Stimulated activated CD8-positive, alpha-beta memory T cell treated with anti-CD3 and anti-CD28 coated beads, Interleukin-15, amount 100 ng/mL, for 4 hours (primary cell): ENCODE measurements at regions not wholly inside any gene's neighbourhood (a gene's known extent, or its start where the extent isn't known, plus 50 kb on each side); places are given as distances from the start of the nearest gene placed in this dataset.
"Not testable (repeated sequence)": the region's sequence is repeated elsewhere in the genome, so short reads cannot be mapped to it uniquely, and the experiment has no call there.

ENCODE experiments used
- DNase-seq, 2 donors: peaks; one replicate each; pipeline ENCODE4 v3.0.0-alpha.2; 2020; ENCODE audit warnings: low read depth in 2 of 2

DNA sequence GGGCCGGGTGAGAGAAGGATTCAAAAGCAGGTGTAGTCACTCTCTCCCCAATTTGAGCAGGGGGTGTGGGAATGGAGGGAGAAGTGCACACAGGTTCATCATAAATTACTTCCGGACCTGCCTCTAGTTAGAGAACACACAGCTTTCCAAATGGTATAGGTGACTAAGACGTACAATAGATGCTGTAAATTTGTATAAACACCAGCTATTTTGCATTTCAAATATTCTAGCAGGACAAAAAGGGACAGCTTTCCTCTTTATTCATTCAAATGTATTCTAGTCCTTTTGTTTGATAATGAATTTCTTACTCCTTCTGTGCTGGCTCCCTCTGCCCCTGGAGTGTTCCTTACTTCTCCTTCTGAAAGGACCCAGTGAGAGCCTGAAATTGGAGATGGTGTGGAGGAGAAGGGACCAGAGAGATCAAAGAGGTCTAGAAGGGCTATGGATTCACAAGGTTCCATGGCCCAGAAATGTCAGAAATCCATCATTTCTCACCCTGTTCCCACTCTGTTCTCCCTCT lies 53.2 kb upstream of the SH3BP4 start:
- no peak for DNase-seq

DNA sequence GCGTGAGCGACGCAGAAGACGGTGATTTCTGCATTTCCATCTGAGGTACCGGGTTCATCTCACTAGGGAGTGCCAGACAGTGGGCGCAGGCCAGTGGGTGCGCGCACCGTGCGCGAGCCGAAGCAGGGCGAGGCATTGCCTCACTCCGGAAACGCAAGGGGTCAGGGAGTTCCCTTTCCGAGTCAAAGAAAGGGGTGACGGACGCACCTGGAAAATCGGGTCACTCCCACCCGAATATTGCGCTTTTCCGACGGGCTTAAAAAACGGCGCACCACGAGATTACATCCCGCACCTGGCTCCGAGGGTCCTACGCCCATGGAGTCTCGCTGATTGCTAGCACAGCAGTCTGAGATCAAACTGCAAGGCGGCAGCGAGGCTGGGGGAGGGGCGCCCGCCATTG lies 63.4 kb upstream of the SH3BP4 start:
- DNase-seq, result not testable (repeated sequence)

DNA sequence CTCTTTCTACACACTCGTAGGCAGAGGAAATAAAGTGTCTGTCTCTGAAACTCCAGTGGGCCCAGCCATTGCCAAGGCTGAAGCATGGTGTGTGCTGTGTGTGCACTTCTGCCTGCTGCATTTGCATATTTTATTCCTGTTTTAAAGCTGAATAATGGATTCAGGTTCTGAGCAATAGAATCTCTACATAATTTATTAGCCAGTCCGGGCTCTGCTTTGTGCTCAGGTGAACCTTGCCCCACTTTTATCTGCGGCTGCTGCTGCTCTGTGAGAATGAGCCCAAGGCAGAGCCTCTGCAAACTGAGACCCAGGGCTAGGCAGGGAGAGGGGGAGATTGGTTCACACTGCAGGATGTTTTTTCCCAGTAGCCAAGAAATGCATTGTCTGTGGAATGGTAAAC lies 64.6 kb upstream of the SH3BP4 start:
- DNase-seq, result no peak

DNA sequence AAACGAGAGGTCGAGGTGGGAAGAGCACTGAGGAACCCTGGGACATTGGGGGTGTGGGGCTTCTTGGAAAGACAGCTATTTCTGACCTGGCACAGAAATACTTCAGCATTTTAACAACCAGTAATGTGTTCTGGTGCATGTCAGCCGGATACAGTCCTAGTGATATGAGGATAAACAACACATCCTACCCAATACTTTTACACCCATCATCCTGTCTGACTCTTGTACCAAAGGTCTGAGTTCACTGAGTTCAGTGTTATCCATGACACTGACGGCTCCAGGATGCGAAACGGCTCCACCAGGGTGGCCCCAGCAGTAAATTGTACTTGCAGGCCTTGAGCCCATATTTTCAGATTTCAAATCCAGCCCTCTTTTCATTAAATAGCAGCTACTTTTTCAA lies 65.9 kb upstream of the SH3BP4 start:
- DNase-seq, result no peak

DNA sequence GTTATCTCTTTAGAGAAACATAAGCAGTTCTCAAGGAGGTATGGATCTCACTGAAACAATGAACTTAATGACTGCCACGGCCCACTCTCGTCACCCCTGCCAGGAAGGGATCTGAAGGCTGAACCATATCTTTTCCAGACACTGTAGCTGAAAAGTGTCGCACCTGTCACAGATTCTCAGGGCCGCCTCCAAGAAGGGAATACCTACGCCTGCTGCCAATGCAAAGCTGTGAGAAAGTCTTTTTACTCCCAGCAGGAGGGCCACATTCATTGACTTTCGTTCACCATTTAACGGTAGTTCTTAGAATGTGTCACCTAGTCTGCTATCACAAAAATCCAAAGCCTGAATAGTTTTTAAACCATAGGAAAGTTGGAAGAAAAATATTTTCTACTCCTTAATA lies 66.7 kb upstream of the SH3BP4 start:
- no peak for DNase-seq

DNA sequence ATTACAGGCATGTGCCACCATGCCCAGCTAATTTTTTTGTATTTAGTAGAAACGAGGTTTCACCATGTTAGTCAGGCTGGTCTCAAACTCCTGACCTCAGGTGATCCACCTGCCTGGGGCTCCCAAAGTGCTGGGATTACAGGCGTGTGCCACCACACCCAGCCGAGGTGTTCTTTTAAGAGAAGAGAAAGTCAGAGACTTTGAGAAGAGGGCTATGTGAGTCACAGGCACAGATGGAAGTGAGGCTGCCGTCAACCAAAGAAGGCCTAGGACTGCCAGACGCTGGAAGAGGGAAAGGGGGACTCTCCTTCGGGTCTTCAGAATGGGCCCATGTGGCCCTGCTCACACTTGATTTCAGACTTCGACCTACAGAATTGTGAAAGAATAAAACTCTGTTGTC lies 67.2 kb upstream of the SH3BP4 start:
- no peak for DNase-seq

DNA sequence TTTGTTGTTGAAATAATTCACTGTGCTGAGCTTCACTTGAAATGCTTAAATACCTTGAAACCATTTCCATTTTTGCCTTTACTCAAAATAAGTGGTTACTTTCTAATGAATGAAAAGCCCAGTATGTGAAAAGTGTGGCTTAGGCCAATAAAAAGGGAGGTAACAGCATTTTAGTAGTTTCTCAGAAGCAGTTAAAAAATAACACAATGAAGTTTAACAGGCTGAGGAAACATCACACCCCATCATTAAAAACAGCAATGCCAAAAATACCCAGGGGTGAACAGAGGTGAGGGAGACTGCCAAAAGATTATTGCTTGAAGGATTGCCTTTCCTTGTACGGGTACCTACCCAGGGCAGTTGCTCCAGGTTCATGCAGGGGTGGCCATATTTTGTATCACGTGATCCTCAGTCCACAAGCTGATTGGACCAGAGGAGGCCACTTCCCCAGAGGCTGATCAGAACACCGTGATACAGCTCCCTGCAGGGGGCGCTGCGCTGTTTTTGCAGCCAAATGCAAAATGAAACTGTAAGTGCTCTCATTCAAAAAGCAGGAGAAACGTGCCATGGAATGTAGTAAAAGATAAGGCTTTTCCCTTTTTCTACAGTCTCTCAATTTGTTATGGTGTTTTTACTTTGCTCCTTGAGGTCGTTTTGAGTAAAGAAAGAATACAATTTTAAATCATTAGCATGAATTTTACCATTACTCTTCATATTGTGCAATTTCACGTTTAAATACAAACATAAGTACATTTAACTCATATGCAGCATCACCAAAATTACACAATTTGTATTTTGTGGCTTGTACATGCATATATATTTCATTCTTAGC lies 70.2 kb upstream of the SH3BP4 start:
- DNase-seq, result no peak

DNA sequence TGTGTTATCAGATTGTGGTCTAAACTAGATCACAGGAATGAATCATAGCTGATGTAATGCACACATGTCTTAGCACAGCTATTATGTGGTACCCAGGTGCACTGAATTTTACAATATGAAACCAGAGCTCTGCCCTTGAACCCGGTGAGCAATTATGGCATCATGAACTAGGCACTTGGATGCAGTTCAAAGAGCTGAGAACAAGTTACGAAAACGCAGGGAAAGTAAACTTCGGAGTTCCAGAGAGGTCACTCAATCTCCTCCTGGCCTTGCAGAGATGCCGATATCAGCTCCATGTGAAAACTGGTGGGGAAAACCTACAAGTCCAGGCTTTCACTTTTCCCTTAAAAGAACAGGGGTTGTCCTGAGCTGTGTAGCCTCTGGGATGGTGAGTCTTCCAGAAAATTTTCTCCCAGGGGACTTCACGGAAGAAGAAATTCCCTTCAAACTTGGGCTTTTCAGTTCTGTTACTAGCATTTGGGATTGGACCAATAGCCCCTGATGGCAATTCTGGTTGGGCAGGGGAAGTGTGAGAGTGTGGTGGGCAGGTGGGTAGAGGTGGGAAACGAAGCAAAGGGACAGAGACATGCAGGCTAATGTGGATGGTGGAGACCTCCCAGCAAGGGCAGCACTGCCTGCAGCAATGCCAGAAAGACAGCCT lies 71.1 kb upstream of the SH3BP4 start:
- no peak for DNase-seq

DNA sequence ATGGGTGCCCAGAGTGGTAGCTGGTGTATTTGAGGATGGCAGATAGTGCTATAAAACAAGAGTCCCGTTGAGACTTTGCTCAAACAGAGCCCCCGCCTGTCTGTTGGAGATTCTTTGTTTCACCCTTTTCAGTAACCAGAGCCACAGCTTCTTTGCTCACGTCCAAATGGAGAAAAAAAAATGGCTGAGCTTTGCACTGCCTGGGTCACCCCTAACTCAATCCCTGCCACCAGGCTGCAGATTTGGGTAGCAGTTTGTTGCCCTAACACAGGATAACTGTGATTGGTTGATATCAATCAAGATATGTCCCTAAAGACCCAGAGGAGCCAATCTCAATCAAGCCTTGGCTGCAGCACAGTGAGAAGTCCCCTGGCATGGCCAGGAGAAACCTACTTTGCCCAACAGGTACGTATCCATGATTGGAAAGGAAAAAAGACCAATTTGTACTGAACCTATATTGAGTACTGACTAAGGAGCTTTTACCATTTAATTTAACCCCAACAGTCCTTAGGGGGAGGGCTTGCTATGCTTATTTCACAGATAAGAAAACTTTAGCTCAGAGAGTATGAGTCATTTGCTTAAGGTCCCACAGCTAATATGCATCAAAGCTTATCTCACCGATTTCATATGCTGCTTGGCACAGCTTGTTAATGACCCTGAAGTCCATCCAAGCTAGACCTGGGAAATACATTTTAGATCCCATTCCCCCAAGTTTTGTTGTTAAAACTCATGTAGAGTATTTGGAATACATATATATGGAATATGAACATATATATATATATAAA lies 72.0 kb upstream of the SH3BP4 start:
- no peak for DNase-seq

DNA sequence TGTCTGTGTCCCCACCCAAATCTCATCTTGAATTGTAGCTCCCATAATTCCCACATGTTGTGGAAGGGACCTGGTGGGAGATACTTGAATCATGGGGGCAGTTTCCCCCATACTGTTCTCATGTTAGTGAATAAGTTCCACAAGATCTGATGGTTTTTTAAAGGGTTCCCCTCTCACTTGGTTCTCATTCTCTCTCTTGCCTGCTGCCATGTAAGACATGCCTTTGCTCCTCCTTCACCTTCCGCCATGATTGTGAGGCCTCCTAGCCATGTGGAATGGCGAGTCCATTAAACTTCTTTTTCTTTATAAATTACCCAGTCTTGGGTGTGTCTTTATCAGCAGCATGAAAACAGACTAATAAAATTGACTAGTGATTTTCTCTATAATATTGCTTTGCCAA lies 75.2 kb upstream of the SH3BP4 start:
- not testable (repeated sequence) for DNase-seq

DNA sequence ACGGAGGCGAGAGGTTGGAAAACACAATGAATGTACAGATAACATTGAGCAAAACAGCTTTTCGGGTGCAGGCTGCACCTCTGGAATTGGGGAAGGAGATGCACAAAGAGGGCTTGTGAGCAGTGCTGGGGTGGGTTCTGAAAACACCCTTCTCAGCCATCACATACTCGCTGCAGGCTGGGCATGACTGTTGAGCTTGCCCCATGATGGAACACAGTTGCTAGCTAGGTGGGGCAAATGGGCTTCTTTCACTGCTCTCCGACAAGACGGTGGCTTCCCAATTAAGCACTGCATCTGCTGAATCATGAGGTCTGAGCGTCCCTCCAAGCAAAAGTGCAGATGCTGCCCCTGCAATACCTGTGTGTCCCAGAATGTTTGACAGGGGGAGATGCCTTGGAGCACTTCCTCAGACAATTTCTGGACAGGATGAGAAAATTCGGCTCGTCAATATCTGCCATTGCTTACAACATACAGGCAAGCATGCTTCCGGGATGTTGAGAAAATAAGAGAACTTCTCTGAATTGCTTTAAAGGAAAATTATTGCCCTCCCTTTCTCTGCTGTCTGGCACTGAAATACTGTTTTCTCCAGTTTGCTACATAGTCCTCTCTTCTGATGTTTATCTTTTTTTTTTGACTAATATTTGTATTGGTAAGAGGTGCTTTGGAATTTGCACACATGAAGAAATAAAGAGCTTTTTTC lies 77.3 kb upstream of the SH3BP4 start:
- no peak for DNase-seq

DNA sequence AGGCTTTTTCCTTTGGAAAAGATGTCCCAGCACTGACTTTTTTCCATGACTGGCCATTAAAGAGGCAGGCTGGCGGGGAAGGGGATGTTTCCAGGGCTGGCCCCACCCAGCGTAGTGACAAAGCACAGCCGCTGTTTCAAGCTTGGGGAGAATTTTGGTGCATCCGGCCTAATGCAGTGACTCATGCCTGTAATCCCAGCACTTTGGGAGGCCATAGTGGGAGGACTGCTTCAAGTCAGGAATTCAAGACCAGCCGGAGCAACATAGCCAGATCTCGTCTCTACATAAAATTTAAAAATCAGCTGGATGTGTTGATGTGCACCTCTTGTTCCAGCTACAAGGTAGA lies 78.0 kb upstream of the SH3BP4 start:
- DNase-seq, result no peak

DNA sequence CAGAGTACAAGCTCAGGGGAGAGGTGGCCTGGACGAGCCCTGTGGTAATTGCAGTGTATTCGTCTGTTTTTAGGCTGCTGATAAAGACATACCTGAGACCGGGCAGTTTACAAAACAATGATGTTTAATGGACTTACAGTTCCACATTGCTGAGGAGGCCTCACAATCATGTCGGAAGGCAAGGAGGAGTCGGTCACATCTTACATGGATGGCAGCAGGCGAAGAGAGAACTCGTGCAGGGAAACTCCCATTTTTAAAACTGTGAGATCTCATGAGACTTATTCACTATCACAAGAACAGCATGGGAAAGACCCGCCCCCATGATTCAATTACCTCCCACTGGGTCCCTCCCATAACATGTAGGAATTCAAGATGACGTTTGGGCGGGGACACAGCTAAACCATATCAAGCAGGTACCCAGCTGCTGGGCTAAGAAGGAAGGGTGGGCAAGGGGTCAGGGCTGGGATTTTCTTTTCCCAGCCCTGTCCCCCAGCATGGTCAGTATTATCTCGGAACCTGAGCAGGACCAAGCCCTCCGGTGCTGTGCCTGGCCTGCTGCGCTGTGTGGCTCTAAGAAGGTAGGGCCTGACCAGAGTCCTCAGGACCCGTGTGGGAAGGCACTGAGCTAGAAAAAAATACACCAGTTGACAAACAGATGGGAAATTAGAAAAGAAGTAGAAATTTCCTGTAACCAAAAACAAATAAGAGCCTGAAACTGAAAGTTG lies 78.6 kb upstream of the SH3BP4 start:
- DNase-seq, result no peak

DNA sequence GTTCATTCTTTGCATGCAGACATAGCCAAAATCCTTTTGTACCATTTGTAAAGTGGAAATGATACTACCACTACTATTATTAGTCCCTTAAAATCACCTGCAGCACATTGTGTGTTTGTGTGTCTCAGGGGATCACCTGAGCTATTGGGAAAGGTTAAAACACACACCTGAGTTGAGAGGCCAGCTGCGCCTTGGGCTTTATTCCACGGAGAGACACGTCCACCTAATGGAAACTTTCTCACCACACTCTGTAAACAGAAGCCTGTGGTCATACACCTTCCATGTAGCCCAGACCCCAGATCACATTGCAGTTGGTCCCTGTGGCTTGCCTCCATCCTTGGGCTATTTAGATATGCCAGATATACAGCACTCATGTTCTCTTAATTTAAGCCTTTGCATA lies 81.8 kb upstream of the SH3BP4 start:
- no peak for DNase-seq

DNA sequence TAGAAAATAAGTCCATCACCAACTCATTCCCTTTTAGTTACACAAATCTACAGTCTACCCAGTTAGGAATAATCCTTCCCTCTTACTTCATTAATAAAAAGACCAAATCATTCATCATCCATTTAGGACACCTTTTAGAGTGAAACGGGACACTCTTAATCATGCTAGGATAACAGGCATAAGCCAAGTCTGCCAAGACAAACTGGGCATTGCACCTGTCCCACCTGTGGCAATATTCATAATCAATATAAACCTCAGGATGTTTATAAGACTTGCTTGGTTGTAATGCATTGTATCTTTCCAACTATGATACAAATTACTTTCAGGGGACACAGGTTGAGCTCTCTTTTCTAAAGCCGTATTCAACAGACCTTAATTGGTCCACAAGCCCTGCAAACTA lies 82.7 kb upstream of the SH3BP4 start:
- no peak for DNase-seq

DNA sequence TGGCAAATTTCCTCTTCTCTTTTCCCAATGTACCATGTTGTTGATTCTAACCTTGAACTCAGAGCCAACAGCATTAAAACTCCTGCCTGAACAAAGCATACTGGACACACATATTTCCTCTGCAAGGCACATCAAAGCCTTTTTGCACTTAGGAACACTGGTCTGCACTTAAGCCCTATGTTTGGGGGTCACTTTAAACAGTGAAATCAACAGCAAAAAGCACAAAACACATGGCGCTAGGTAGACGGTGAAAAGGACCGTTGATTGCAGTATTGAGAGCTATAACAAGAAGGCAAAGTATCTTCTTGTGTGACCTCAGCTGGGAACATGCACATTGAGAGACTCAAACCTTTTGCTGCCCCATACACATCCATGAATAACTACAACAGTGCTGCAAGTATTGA lies 83.9 kb upstream of the SH3BP4 start:
- no peak for DNase-seq

DNA sequence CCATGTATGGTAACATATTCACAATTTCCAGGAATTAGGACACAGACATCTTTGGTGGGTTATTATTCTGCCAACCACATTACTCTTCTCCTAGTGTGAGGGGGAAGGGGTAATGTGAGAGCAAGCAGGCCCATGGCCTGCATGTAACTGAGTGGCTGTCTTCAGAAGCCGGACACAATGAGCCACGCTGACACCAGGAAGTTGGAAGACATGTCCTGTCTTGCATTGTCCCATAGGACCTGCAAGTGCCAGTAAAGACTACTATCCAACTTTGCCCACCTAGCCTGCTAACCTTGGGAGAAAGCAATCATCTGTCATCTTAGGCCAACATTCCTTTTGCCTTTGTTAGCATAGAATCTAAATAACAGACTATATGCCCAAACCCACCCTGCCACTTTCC lies 86.2 kb upstream of the SH3BP4 start:
- DNase-seq, result no peak

DNA sequence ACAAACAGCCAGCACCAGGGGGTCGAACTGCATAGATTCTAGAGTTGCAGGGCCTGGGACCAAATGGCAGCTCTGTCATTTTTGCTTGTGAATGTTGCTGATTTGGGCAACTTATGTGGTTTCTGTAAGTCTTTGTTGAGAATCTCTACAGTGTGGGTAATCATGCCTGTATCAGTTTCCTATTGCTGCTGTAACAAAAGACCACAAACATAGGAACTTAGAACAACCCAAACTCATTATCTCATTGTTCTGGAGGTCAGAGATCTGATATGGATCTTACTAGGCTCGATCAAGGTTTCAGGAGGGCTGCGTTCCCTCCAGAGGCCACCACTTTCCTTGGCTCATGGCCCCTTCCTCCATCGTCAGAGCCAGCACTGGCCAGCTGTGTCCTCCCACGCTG lies 86.8 kb upstream of the SH3BP4 start:
- no peak for DNase-seq

DNA sequence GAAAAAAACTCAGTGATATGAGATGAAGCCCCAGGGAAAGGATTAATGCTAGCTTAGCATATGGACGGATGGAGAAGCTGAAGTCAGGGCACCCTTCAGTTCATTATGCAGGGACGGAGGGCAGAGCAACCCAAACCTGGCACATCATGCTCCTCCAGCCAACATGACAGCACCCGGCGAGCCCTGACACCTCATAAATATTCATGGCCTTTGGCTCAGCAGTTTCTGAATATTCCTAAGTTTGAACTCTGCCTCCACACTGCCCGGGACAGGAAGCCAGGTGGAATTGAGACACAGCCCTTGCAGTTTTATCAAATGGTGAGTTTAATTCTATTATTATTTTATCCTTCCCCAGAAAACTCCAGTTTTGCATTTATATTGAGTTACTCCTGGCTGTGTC lies 87.3 kb upstream of the SH3BP4 start:
- no peak for DNase-seq

DNA sequence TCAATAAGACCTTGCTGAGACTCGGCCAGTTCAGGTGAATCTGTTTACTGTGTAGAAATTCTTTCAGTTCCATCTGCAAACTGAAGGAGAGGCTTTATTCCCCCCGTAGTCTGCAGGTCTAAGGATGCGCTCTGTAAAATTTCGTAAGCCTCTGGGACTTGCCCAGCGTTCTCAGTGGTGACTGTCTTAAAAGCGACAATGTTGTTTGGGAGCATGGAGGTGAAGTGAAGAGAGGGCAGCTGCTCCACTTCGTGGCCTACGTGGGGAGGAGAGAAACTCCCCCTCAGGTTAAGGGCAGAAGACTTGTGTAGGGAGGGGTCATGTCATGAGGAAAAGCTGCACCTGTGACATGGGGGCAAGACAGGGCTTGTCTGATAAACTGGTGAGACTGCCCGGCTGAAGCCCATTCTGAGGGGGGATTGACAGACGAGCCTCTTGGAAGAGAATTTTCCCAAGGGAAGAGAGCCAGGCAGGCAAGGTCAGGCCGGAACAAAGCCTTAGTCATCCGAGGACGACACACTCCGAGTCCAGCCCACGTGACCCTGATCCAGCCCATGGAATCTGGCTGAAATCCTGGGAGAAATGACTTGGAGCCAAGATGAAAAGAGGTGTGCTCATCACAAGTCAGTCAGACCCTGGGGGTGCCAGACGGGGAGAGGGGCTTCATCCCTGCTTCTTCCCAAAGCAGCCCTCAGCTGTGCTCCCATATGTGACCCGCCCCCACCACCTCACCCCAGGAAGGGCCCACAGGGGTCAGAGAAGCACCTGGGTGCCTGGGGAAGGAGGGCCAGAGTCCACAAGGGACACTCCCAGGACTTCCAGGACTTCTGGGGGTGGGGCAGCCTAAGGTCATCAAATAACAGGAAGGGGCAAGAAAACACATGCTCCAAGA lies 88.5 kb upstream of the SH3BP4 start:
- no peak for DNase-seq
